GM19455 (cell line): ENCODE measurements at regions not wholly inside any gene's neighbourhood (a gene's known extent, or its start where the extent isn't known, plus 50 kb on each side); places are given as distances from the start of the nearest gene placed in this dataset.
"Not testable (repeated sequence)": the region's sequence is repeated elsewhere in the genome, so short reads cannot be mapped to it uniquely, and the experiment has no call there.

ENCODE experiments used
- ATAC-seq: cut with Tn5 transposase; IDR thresholded peaks from one replicate; pipeline ENCODE4 v1.9.1; 2021; ENCODE audit not compliant: unreplicated experiment

- no peak for ATAC-seq
Measured at GRCh38 chr13:44853641-44854040, 135.6 kb downstream of the NUFIP1 start.

GRCh38 chr13:44848920-44849676 is 140.2 kb downstream of the NUFIP1 start:
- ATAC-seq, result no peak

GRCh38 chr13:44845281-44846058 is 143.8 kb downstream of the NUFIP1 start:
- not testable (repeated sequence) for ATAC-seq

- ATAC-seq, result no peak
Measured at GRCh38 chr13:44844786-44845185, 144.5 kb downstream of the NUFIP1 start.

- no peak for ATAC-seq
Measured at GRCh38 chr13:44843403-44843802, 145.9 kb downstream of the NUFIP1 start.

GRCh38 chr13:44842158-44842557 is 147.1 kb downstream of the NUFIP1 start:
- no peak for ATAC-seq

GRCh38 chr13:44840131-44840530 is 149.1 kb downstream of the NUFIP1 start:
- no peak for ATAC-seq

- no peak for ATAC-seq
Measured at GRCh38 chr13:44837250-44837649, 152.0 kb downstream of the NUFIP1 start.

- no peak for ATAC-seq
Measured at GRCh38 chr13:44834404-44834803, 154.9 kb downstream of the NUFIP1 start.

- ATAC-seq, result no peak
Measured at GRCh38 chr13:44833626-44834025, 155.6 kb downstream of the NUFIP1 start.

GRCh38 chr13:44833139-44833538 is 156.1 kb downstream of the NUFIP1 start:
- ATAC-seq, result no peak

- no peak for ATAC-seq
Measured at GRCh38 chr13:44826591-44827350, 162.5 kb downstream of the NUFIP1 start.

- no peak for ATAC-seq
Measured at GRCh38 chr13:44825953-44826352, 163.3 kb downstream of the NUFIP1 start.

- not testable (repeated sequence) for ATAC-seq
Measured at GRCh38 chr13:44823555-44823954, 165.7 kb downstream of the NUFIP1 start.

- no peak for ATAC-seq
Measured at GRCh38 chr13:44822291-44822690, 167.0 kb downstream of the NUFIP1 start.

- ATAC-seq, result no peak
Measured at GRCh38 chr13:44819772-44820171, 169.5 kb downstream of the NUFIP1 start.

GRCh38 chr13:44819245-44819644 is 170.0 kb downstream of the NUFIP1 start:
- ATAC-seq, result no peak

GRCh38 chr13:44818428-44818827 is 170.8 kb downstream of the NUFIP1 start:
- no peak for ATAC-seq

GRCh38 chr13:44818016-44818415 is 171.3 kb downstream of the NUFIP1 start:
- no peak for ATAC-seq

- ATAC-seq, result no peak
Measured at GRCh38 chr13:44817131-44817671, 172.1 kb downstream of the NUFIP1 start.

- ATAC-seq, result no peak
Measured at GRCh38 chr13:44816701-44817100, 172.6 kb downstream of the NUFIP1 start.
